ENCODE measurements at regions not wholly inside any gene's neighbourhood (a gene's known extent, or its start where the extent isn't known, plus 50 kb on each side); places are given as distances from the start of the nearest gene placed in this dataset.

- no peak for DNase-seq
Observed at GRCh38 chr10:2981361-2981801, 86.0 kb upstream of the PFKP start.

GRCh38 chr10:2980791-2981360 lies 86.5 kb upstream of the PFKP start:
- no peak for DNase-seq

- DNase-seq: no peak
Observed at GRCh38 chr10:2980116-2980515, 87.2 kb upstream of the PFKP start.

- DNase-seq: peak in 22 of 58 donors; percentile 2 to 42 (median 12)
Observed at GRCh38 chr10:2979306-2979705, 88.0 kb upstream of the PFKP start.

- DNase-seq: no peak
Observed at GRCh38 chr10:2978574-2979273, 88.6 kb upstream of the PFKP start.

GRCh38 chr10:2978111-2978510 lies 89.2 kb upstream of the PFKP start:
- peak in 2 of 58 donors; percentile 37 to 40 for DNase-seq

- DNase-seq: no peak
Observed at GRCh38 chr10:2974503-2975207, 92.7 kb upstream of the PFKP start.

GRCh38 chr10:2974083-2974482 lies 93.3 kb upstream of the PFKP start:
- no peak for DNase-seq

GRCh38 chr10:2972810-2973209 lies 94.5 kb upstream of the PFKP start:
- no peak for DNase-seq

- no peak for DNase-seq
Observed at GRCh38 chr10:2972216-2972615, 95.1 kb upstream of the PFKP start.

- no peak for DNase-seq
Observed at GRCh38 chr10:2970190-2970823, 97.0 kb upstream of the PFKP start.

GRCh38 chr10:2968401-2969058 lies 98.8 kb upstream of the PFKP start:
- DNase-seq: no peak

GRCh38 chr10:2966134-2966533 lies 101.2 kb upstream of the PFKP start:
- DNase-seq: no peak

GRCh38 chr10:2964632-2965296 lies 102.6 kb upstream of the PFKP start:
- DNase-seq: no peak

GRCh38 chr10:2963889-2964631 lies 103.3 kb upstream of the PFKP start:
- DNase-seq: no peak

GRCh38 chr10:2962194-2962593 lies 105.2 kb upstream of the PFKP start:
- no peak for DNase-seq

- no peak for DNase-seq
Observed at GRCh38 chr10:2958659-2959058, 108.7 kb upstream of the PFKP start.

GRCh38 chr10:2957785-2958184 lies 109.6 kb upstream of the PFKP start:
- no peak for DNase-seq

- no peak for DNase-seq
Observed at GRCh38 chr10:2955064-2955463, 112.3 kb upstream of the PFKP start.

GRCh38 chr10:2953495-2953894 lies 113.9 kb upstream of the PFKP start:
- DNase-seq: no peak

All from anterior cingulate cortex (tissue), 58 donors.